A549 (cell line): ENCODE measurements at regions not wholly inside any gene's neighbourhood (a gene's known extent, or its start where the extent isn't known, plus 50 kb on each side); places are given as distances from the start of the nearest gene placed in this dataset.

Experiments used
- ATAC-seq, 2 experiments: fragments of 200-7000 bp in 1 of 2; fragments of >200 bp in 1 of 2; cut with Nextera tagmentation in 1 of 2; cut with Tn5 transposase in 1 of 2; 3 replicates each; pipeline versions ENCODE4 v1.8.0 to v1.9.1; 2018 to 2020; ENCODE audit warnings: mild to moderate bottlenecking in 1 of 2, moderate library complexity in 1 of 2
- CTCF ChIA-PET: fragments of 300-600 bp; sonication (Branson Sonifier 250); formaldehyde crosslinking; extraction: SDS; loops from one replicate; lab custom pipeline; 2021; ENCODE audit warnings: antibody characterized with exemption, inconsistent platforms; lab: Yijun Ruan, JAX
- POLR2A ChIA-PET: fragments of 350-600 bp; formaldehyde crosslinking; extraction: SDS; loops from one replicate; lab custom pipeline; 2021; ENCODE audit warnings: antibody characterized with exemption, inconsistent platforms; lab: Yijun Ruan, JAX
- DNase-seq, 2 experiments: peaks; one replicate each; pipeline versions ENCODE4 v3.0.0 to v3.0.0-alpha.2; 2011 to 2016; ENCODE audit warnings: low read depth in 1 of 2, low spot score in 1 of 2
- FAIRE-seq: peaks from 2 replicates; lab custom pipeline; 2011; peaks lifted over from hg19 to GRCh38; lab: Jason Lieb, UNC
- H3K27ac ChIP-seq, 2 experiments: fragments of >200 bp; sonication (Bioruptor Twin); formaldehyde crosslinking; 3 replicates each; pipeline ENCODE4 v1.5.1; 2016 to 2017
- H3K4me1 ChIP-seq: fragments of >200 bp; sonication (Bioruptor Twin); formaldehyde crosslinking; 3 replicates; pipeline ENCODE4 v1.6.1; 2016
- H3K4me2 ChIP-seq: fragments of >200 bp; sonication (Bioruptor Twin); formaldehyde crosslinking; 3 replicates; pipeline ENCODE4 v1.6.1; 2016
- H3K4me3 ChIP-seq: fragments of >200 bp; sonication (Bioruptor Twin); formaldehyde crosslinking; 3 replicates; pipeline ENCODE4 v1.5.1; 2016
- H3K9me3 ChIP-seq: fragments of >200 bp; sonication (Bioruptor Twin); formaldehyde crosslinking; 3 replicates; pipeline ENCODE4 v1.6.1; 2016
- BCL3 ChIP-seq: fragments of >200 bp; sonication (Bioruptor Twin); formaldehyde crosslinking; IDR thresholded peaks from 3 replicates; pipeline ENCODE4 v1.6.1; 2016
- CHD4 ChIP-seq: fragments of 200-600 bp; sonication (generic); IDR thresholded peaks from 2 replicates; pipeline ENCODE4 v1.6.1; 2016; ENCODE audit warnings: antibody characterized with exemption, mild to moderate bottlenecking, borderline replicate concordance
- E2F6 ChIP-seq: IDR thresholded peaks from 2 replicates; pipeline ENCODE4 v1.6.1; 2012; ENCODE audit warnings: low read depth, borderline replicate concordance
- EHF ChIP-seq: fragments of 250-450 bp; sonication (Bioruptor Pico); IDR thresholded peaks from 2 replicates; pipeline ENCODE4 v1.5.0; 2020; ENCODE audit warnings: mild to moderate bottlenecking
- ELK1 ChIP-seq: fragments of 150-350 bp; IDR thresholded peaks from 2 replicates; pipeline ENCODE4 v1.6.1; 2014; ENCODE audit warnings: low read depth, mild to moderate bottlenecking, low read length
- GATA3 ChIP-seq: IDR thresholded peaks from 2 replicates; pipeline ENCODE4 v1.6.1; 2012; ENCODE audit warnings: borderline replicate concordance
- HOXB13 ChIP-seq: fragments of 250-450 bp; sonication (Bioruptor Pico); IDR thresholded peaks from 2 replicates; pipeline ENCODE4 v1.5.0; 2020; ENCODE audit warnings: low read depth, mild to moderate bottlenecking, moderate library complexity
- HOXB5 ChIP-seq: fragments of 250-450 bp; sonication (Bioruptor Pico); IDR thresholded peaks from 2 replicates; pipeline ENCODE4 v1.5.0; 2020; ENCODE audit warnings: mild to moderate bottlenecking, moderate library complexity
- JUN ChIP-seq, 2 experiments: fragments of >200 bp; sonication (Bioruptor Twin); formaldehyde crosslinking; IDR thresholded peaks; 2 replicates in 1 of 2; 3 replicates in 1 of 2; pipeline ENCODE4 v1.6.1; 2016 to 2017
- JUNB ChIP-seq: fragments of >200 bp; sonication (Bioruptor Twin); formaldehyde crosslinking; IDR thresholded peaks from 2 replicates; pipeline ENCODE4 v1.6.1; 2016
- KDM5A ChIP-seq: fragments of 200-600 bp; sonication (generic); IDR thresholded peaks from 2 replicates; pipeline ENCODE4 v1.6.1; 2016; ENCODE audit warnings: antibody characterized with exemption, mild to moderate bottlenecking
- MAFK ChIP-seq: fragments of 450-650 bp; IDR thresholded peaks from 2 replicates; pipeline ENCODE4 v1.6.1; 2014; ENCODE audit not compliant: partially characterized antibody
- NR3C1 ChIP-seq: fragments of >200 bp; sonication (Bioruptor Twin); formaldehyde crosslinking; IDR thresholded peaks from 3 replicates; pipeline ENCODE4 v1.6.1; 2017
- PHF8 ChIP-seq: fragments of 200-600 bp; sonication (generic); IDR thresholded peaks from 2 replicates; pipeline ENCODE4 v1.6.1; 2016; ENCODE audit warnings: low read depth, mild to moderate bottlenecking, antibody characterized with exemption, moderate library complexity, borderline replicate concordance
- RAD21 ChIP-seq, 2 experiments: fragments of >200 bp in 1 of 2; sonication (Bioruptor Twin) in 1 of 2; formaldehyde crosslinking in 1 of 2; IDR thresholded peaks in 1 of 2; conservative IDR thresholded peaks in 1 of 2; 2 replicates in 1 of 2; 3 replicates in 1 of 2; pipeline ENCODE4 v1.6.1; 2012 to 2018; ENCODE audit warnings: inconsistent platforms in 1 of 2
- RARB ChIP-seq: fragments of 250-450 bp; sonication (Bioruptor Pico); IDR thresholded peaks from 2 replicates; pipeline ENCODE4 v1.8.0; 2021; ENCODE audit warnings: mild to moderate bottlenecking, moderate library complexity
- RNF2 ChIP-seq: fragments of 200-600 bp; sonication (generic); IDR thresholded peaks from 2 replicates; pipeline ENCODE4 v1.6.1; 2016; ENCODE audit warnings: low read depth, mild to moderate bottlenecking, antibody characterized with exemption, moderate library complexity, borderline replicate concordance
- SMC3 ChIP-seq: fragments of >200 bp; sonication (Bioruptor Twin); formaldehyde crosslinking; IDR thresholded peaks from 3 replicates; pipeline ENCODE4 v1.6.1; 2018; ENCODE audit warnings: inconsistent platforms
- ZNF302 ChIP-seq: fragments of 250-450 bp; sonication (Bioruptor Pico); IDR thresholded peaks from 2 replicates; pipeline ENCODE4 v1.9.0; 2021; ENCODE audit warnings: inconsistent platforms, mild to moderate bottlenecking, moderate library complexity
- ZSCAN20 ChIP-seq: fragments of 250-450 bp; sonication (Bioruptor Pico); IDR thresholded peaks from 2 replicates; pipeline ENCODE4 v1.8.0; 2022; ENCODE audit warnings: mild to moderate bottlenecking, moderate library complexity
- WGBS: methylation state at CpG from one replicate; pipeline ENCODE4 v1.1.6; 2017; ENCODE audit errors: missing lambda C conversion rate; 5-methylcytosine and 5-hydroxymethylcytosine counted together
- TF ChIP-seq, protein P1 (sequence below): fragments of 450-650 bp; IDR thresholded peaks from 2 replicates; pipeline ENCODE4 v1.6.1; 2014; ENCODE audit warnings: antibody characterized with exemption
- TF ChIP-seq, protein P2 (sequence below): fragments of 250-450 bp; sonication (Bioruptor Pico); IDR thresholded peaks from 2 replicates; pipeline ENCODE4 v1.5.0; 2021; ENCODE audit warnings: mild to moderate bottlenecking, moderate library complexity, borderline replicate concordance
- TF ChIP-seq, protein P3 (sequence below): fragments of 250-450 bp; sonication (Bioruptor Pico); IDR thresholded peaks from 2 replicates; pipeline ENCODE4 v1.5.0; 2020; ENCODE audit warnings: low read depth, mild to moderate bottlenecking, moderate library complexity

DNA sequence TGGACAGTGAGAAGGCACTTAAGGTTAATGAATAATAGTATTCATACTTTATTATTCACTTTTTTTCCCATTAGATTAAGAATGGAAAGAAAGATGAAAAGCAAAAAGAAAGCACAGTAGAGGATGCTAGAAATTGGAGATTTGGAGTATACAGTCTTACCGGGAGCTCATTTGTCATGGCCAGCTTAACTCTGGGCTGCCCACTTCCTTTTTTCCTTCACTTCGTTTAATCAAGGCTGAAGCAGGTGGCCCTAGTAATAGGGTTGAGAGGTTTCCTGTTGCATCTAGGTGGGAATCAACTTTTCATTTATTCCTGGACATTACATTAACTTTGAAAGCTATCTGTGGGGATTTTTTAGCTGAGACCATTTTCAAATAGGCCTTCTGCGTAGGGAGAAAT lies 57.0 kb upstream of the MEGF10 start:
- Histone ChIP-seq H3K4me2 (no peak overlapping the region), H3K27ac (no peak overlapping the region), H3K4me1 (no peaks in the 10 kb centered on the region), H3K4me3 (no peak overlapping the region), H3K9me3 (no peaks in the 10 kb centered on the region)
- CTCF ChIA-PET = interaction anchor here (1.3 kb wide), 1 partner anchor 14 kb away, joined by 3 read pairs; no protein-coding TSS in a partner anchor
- FAIRE-seq = no peak
- TF ChIP-seq GATA3 (no peak), HOXB5 (CRISPR knock-in tag) (no peak), HOXB13 (CRISPR knock-in tag) (no peak), RNF2 (no peak), EHF (CRISPR knock-in tag) (no peak), ZSCAN20 (CRISPR knock-in tag) (no peak), SMC3 (no peak), PHF8 (no peak), BCL3 (no peak), CHD4 (no peak), ZNF302 (CRISPR knock-in tag) (no peak), NR3C1 (no peak)
- TF ChIP-seq, protein P1, sequence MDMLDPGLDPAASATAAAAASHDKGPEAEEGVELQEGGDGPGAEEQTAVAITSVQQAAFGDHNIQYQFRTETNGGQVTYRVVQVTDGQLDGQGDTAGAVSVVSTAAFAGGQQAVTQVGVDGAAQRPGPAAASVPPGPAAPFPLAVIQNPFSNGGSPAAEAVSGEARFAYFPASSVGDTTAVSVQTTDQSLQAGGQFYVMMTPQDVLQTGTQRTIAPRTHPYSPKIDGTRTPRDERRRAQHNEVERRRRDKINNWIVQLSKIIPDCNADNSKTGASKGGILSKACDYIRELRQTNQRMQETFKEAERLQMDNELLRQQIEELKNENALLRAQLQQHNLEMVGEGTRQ = no peak
- TF ChIP-seq, protein P2, sequence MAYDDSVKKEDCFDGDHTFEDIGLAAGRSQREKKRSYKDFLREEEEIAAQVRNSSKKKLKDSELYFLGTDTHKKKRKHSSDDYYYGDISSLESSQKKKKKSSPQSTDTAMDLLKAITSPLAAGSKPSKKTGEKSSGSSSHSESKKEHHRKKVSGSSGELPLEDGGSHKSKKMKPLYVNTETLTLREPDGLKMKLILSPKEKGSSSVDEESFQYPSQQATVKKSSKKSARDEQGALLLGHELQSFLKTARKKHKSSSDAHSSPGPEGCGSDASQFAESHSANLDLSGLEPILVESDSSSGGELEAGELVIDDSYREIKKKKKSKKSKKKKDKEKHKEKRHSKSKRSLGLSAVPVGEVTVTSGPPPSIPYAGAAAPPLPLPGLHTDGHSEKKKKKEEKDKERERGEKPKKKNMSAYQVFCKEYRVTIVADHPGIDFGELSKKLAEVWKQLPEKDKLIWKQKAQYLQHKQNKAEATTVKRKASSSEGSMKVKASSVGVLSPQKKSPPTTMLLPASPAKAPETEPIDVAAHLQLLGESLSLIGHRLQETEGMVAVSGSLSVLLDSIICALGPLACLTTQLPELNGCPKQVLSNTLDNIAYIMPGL (CRISPR knock-in tag) = no peak
- POLR2A ChIA-PET = no interaction called here
- 73% methylated on average over 3 of the region's 3 CpGs for WGBS
- no peak for DNase-seq
- no peak for ATAC-seq

GRCh38 chr5:127235136-127235535 lies 55.5 kb upstream of the MEGF10 start:
- 30% methylated on average over 4 of the region's 4 CpGs for WGBS
- H3K4me1 ChIP-seq = no peaks in the 10 kb centered on the region
- H3K9me3 ChIP-seq = no peaks in the 10 kb centered on the region
- H3K27ac ChIP-seq = no peak overlapping the region
- POLR2A ChIA-PET = no interaction called here
- DNase-seq (no peak), FAIRE-seq (no peak), ATAC-seq (no peak)
- CTCF ChIA-PET = interaction anchor here (1.6 kb wide), 1 partner anchor 33 kb away, joined by 3 read pairs; no protein-coding TSS in a partner anchor
- no peak overlapping the region for H3K4me3 ChIP-seq
- no peak overlapping the region for H3K4me2 ChIP-seq
- no peak for TF ChIP-seq RNF2
- TF ChIP-seq, all 56 proteins: peak for 0

DNA sequence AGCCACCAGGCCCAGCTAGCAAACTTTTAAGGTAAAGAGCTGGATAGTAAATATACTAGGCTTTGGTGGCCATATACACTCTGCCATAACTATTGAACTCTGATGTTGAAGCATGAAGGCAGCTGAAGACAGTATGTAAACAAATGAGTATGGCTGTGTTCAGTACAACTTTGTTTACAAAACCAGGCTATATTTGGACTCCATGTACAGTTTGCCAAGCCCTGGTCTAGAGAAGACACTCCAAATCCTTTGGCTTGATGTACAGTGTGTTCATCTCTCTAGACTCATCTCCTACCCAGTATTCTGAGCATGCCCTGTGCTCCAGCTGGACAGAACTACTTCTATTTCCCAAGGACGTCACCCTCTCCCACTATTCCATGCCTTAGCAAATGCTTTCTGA lies 54.3 kb upstream of the MEGF10 start:
- no peak for TF ChIP-seq E2F6
- TF ChIP-seq RARB (CRISPR knock-in tag) = no peak
- no peak for TF ChIP-seq RAD21 (conservative IDR thresholded peaks at IDR 0.05 in 1 of 2, IDR thresholded peaks at IDR 0.05 in 1 of 2)
- no peak for TF ChIP-seq JUN (IDR thresholded peaks at IDR 0.05)
- no peak for TF ChIP-seq ELK1
- TF ChIP-seq, protein P3, sequence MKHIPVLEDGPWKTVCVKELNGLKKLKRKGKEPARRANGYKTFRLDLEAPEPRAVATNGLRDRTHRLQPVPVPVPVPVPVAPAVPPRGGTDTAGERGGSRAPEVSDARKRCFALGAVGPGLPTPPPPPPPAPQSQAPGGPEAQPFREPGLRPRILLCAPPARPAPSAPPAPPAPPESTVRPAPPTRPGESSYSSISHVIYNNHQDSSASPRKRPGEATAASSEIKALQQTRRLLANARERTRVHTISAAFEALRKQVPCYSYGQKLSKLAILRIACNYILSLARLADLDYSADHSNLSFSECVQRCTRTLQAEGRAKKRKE (CRISPR knock-in tag) = no peak
- no peak for TF ChIP-seq MAFK
- TF ChIP-seq JUNB = no peak
- TF ChIP-seq, protein P2 (CRISPR knock-in tag) = no peak
- TF ChIP-seq, protein P1 = no peak
- no peak for TF ChIP-seq KDM5A
- FAIRE-seq = no peak
- WGBS = 14% methylated on average over 1 of the region's 1 CpG

More for the DNA sequence above, 54.3 kb upstream of the MEGF10 start:
- H3K27ac ChIP-seq = no peak overlapping the region
- H3K9me3 ChIP-seq = no peaks in the 10 kb centered on the region
- POLR2A ChIA-PET = no interaction called here
- DNase-seq (no peak), ATAC-seq (no peak)
- H3K4me3 ChIP-seq = no peak overlapping the region
- H3K4me1 ChIP-seq = no peaks in the 10 kb centered on the region
- CTCF ChIA-PET = interaction anchor here (1.6 kb wide), 1 partner anchor 32 kb away, joined by 3 read pairs; no protein-coding TSS in a partner anchor
- H3K4me2 ChIP-seq = no peak overlapping the region
